GM18951 (cell line): ENCODE measurements at regions not wholly inside any gene's neighbourhood (a gene's known extent, or its start where the extent isn't known, plus 50 kb on each side); places are given as distances from the start of the nearest gene placed in this dataset.
"Not testable (repeated sequence)": the region's sequence is repeated elsewhere in the genome, so short reads cannot be mapped to it uniquely, and the experiment has no call there.

Experiments used
- POLR2A ChIP-seq: IDR thresholded peaks from 4 replicates; pipeline ENCODE4 v1.6.1; 2011; ENCODE audit warnings: mild to moderate bottlenecking; ENCODE audit not compliant: insufficient read length, insufficient read depth; ENCODE audit errors: extremely low read depth
- in situ Hi-C: fragments of 300-500 bp; cut with MboI; formaldehyde crosslinking; loops from one replicate; pipeline ENCODE4 v1.12.0; 2022; ENCODE audit warnings: low sequenced_read_pairs, mixed read lengths, inconsistent platforms; ENCODE audit not compliant: unreplicated experiment

GRCh38 chr4:131207589-131207988, 1941.5 kb upstream of the PCDH10 start:
- in situ Hi-C loops: no loop called here
- no peak for TF ChIP-seq POLR2A

GRCh38 chr4:131248314-131248713, 1900.8 kb upstream of the PCDH10 start:
- TF ChIP-seq POLR2A: no peak
- in situ Hi-C loops: no loop called here

GRCh38 chr4:131251321-131251720, 1897.8 kb upstream of the PCDH10 start:
- in situ Hi-C loops: no loop called here
- no peak for TF ChIP-seq POLR2A

- in situ Hi-C loops: no loop called here
- no peak for TF ChIP-seq POLR2A
These were observed 1891.9 kb upstream of the PCDH10 start for GRCh38 chr4:131257241-131257640.

- no peak for TF ChIP-seq POLR2A
- in situ Hi-C loops: no loop called here
These were observed 1890.7 kb upstream of the PCDH10 start for GRCh38 chr4:131258361-131258760.

- no peak for TF ChIP-seq POLR2A
- in situ Hi-C loops: no loop called here
These were observed 1860.7 kb upstream of the PCDH10 start for GRCh38 chr4:131288441-131288840.

- in situ Hi-C loops: no loop called here
- TF ChIP-seq POLR2A: no peak
These were observed 1852.9 kb upstream of the PCDH10 start for GRCh38 chr4:131296192-131296591.

- in situ Hi-C loops: no loop called here
- no peak for TF ChIP-seq POLR2A
These were observed 1847.0 kb upstream of the PCDH10 start for GRCh38 chr4:131302108-131302507.

- no peak for TF ChIP-seq POLR2A
- in situ Hi-C loops: no loop called here
These were observed 1844.4 kb upstream of the PCDH10 start for GRCh38 chr4:131304686-131305085.

GRCh38 chr4:131309628-131310027, 1839.5 kb upstream of the PCDH10 start:
- no peak for TF ChIP-seq POLR2A
- in situ Hi-C loops: no loop called here

- in situ Hi-C loops: no loop called here
- TF ChIP-seq POLR2A: no peak
These were observed 1833.0 kb upstream of the PCDH10 start for GRCh38 chr4:131316086-131316485.

GRCh38 chr4:131337936-131338335, 1811.2 kb upstream of the PCDH10 start:
- no peak for TF ChIP-seq POLR2A
- in situ Hi-C loops: no loop called here

GRCh38 chr4:131339137-131339536, 1810.0 kb upstream of the PCDH10 start:
- in situ Hi-C loops: no loop called here
- TF ChIP-seq POLR2A: no peak

- in situ Hi-C loops: no loop called here
- no peak for TF ChIP-seq POLR2A
These were observed 1804.3 kb upstream of the PCDH10 start for GRCh38 chr4:131344761-131345160.

- TF ChIP-seq POLR2A: no peak
- in situ Hi-C loops: no loop called here
These were observed 1801.3 kb upstream of the PCDH10 start for GRCh38 chr4:131347816-131348215.

- in situ Hi-C loops: no loop called here
- no peak for TF ChIP-seq POLR2A
These were observed 1800.8 kb upstream of the PCDH10 start for GRCh38 chr4:131348263-131348662.

GRCh38 chr4:131352371-131352770, 1796.7 kb upstream of the PCDH10 start:
- in situ Hi-C loops: not testable (repeated sequence)
